GM23248 (cell line): ENCODE measurements at regions not wholly inside any gene's neighbourhood (a gene's known extent, or its start where the extent isn't known, plus 50 kb on each side); places are given as distances from the start of the nearest gene placed in this dataset.

Experiments used
- DNase-seq: peaks from one replicate; pipeline ENCODE4 v3.0.0-alpha.2; 2015
- H2AFZ ChIP-seq: fragments of 200-600 bp; sonication (generic); 2 replicates; pipeline ENCODE4 v1.6.1; 2016; ENCODE audit warnings: antibody characterized with exemption
- H3F3A ChIP-seq: fragments of 200-600 bp; sonication (generic); 2 replicates; pipeline ENCODE4 v1.6.1; 2016; ENCODE audit warnings: mild to moderate bottlenecking, antibody characterized with exemption, mixed run types; ENCODE audit not compliant: insufficient read depth
- H3K27ac ChIP-seq: fragments of 200-600 bp; sonication (generic); 2 replicates; pipeline ENCODE4 v1.5.1; 2016; ENCODE audit warnings: mild to moderate bottlenecking
- H3K27me3 ChIP-seq: fragments of 200-600 bp; sonication (generic); replicated peaks from 2 replicates; pipeline ENCODE4 v1.6.1; 2016; ENCODE audit warnings: mild to moderate bottlenecking; ENCODE audit not compliant: insufficient read depth
- H3K36me3 ChIP-seq: fragments of 200-600 bp; sonication (generic); 2 replicates; pipeline ENCODE4 v1.6.1; 2016; ENCODE audit warnings: low read depth, mild to moderate bottlenecking
- H3K4me1 ChIP-seq: fragments of 200-600 bp; sonication (generic); 2 replicates; pipeline ENCODE4 v1.6.1; 2016; ENCODE audit warnings: mild to moderate bottlenecking; ENCODE audit not compliant: insufficient read depth
- H3K4me2 ChIP-seq: fragments of 200-600 bp; sonication (generic); one replicate; pipeline ENCODE4 v1.6.1; 2016; ENCODE audit warnings: mild to moderate bottlenecking; ENCODE audit not compliant: unreplicated experiment
- H3K4me3 ChIP-seq: fragments of 200-600 bp; sonication (generic); 2 replicates; pipeline ENCODE4 v1.5.1; 2016; ENCODE audit warnings: mild to moderate bottlenecking
- H3K79me2 ChIP-seq: fragments of 200-600 bp; sonication (generic); 2 replicates; pipeline ENCODE4 v1.6.1; 2016; ENCODE audit warnings: mild to moderate bottlenecking; ENCODE audit not compliant: insufficient read depth
- H3K9ac ChIP-seq: fragments of 200-600 bp; sonication (generic); 2 replicates; pipeline ENCODE4 v1.6.1; 2016; ENCODE audit warnings: mild to moderate bottlenecking
- H3K9me2 ChIP-seq: fragments of 200-600 bp; sonication (generic); 2 replicates; pipeline ENCODE4 v1.6.1; 2016; ENCODE audit warnings: mixed run types, mild to moderate bottlenecking, moderate library complexity; ENCODE audit not compliant: insufficient read depth
- H3K9me3 ChIP-seq: fragments of 200-600 bp; sonication (generic); one replicate; pipeline ENCODE4 v1.6.1; 2017; ENCODE audit warnings: low read depth
- H4K20me1 ChIP-seq: fragments of 200-600 bp; sonication (generic); 2 replicates; pipeline ENCODE4 v1.6.0; 2016; ENCODE audit not compliant: insufficient read depth
- EZH2 ChIP-seq: fragments of 200-600 bp; sonication (generic); IDR thresholded peaks from 2 replicates; pipeline ENCODE4 v1.6.1; 2018; ENCODE audit warnings: antibody characterized with exemption, mild to moderate bottlenecking; ENCODE audit not compliant: insufficient read depth, poor library complexity, severe bottlenecking
- EZH2phosphoT487 ChIP-seq: fragments of 200-600 bp; sonication (generic); IDR thresholded peaks from 2 replicates; pipeline ENCODE4 v1.6.1; 2018; ENCODE audit warnings: antibody characterized with exemption, moderate library complexity, mild to moderate bottlenecking, low read depth; ENCODE audit not compliant: insufficient read depth
- WGBS, 2 experiments: methylation state at CpG; one replicate each; pipeline ENCODE4 v1.1.6; 2015 to 2017; ENCODE audit warnings: low lambda C conversion rate in 2 of 2, low coverage in 1 of 2; ENCODE audit errors: missing lambda C conversion rate in 2 of 2; 5-methylcytosine and 5-hydroxymethylcytosine counted together
- in situ Hi-C: fragments of 300-500 bp; cut with MboI; formaldehyde crosslinking; loops from 2 replicates; pipeline ENCODE4 v1.15.0; 2020

- Histone ChIP-seq H3K27ac (no peak overlapping the region), H3K4me3 (no peak overlapping the region), H3K4me1 (no peaks in the 10 kb centered on the region), H2AFZ (no peak overlapping the region), H4K20me1 (no peaks in the 10 kb centered on the region), H3K4me2 (no peak overlapping the region), H3K9me3 (no peaks in the 10 kb centered on the region), H3F3A (no peaks in the 10 kb centered on the region), H3K9me2 (no peaks in the 10 kb centered on the region), H3K9ac (no peak overlapping the region), H3K79me2 (no peaks in the 10 kb centered on the region), H3K27me3 (0 out of 2 replicates have a peak, but pooled peaks cover 3% of the 10 kb centered on the region), H3K36me3 (no peaks in the 10 kb centered on the region)
- 24 to 27% methylated on average over 5 of the region's 5 CpGs for WGBS, 2 experiments
- TF ChIP-seq EZH2phosphoT487 (no peak), EZH2 (no peak)
- DNase-seq = no peak
- in situ Hi-C loops = no loop called here
Observed at GRCh38 chr3:135837977-135838631, 127.4 kb upstream of the PPP2R3A start.

- no peak for DNase-seq
- H3F3A ChIP-seq = no peaks in the 10 kb centered on the region
- no peak overlapping the region for H3K9ac ChIP-seq
- no peaks in the 10 kb centered on the region for H4K20me1 ChIP-seq
- no peaks in the 10 kb centered on the region for H3K9me3 ChIP-seq
- no peaks in the 10 kb centered on the region for H3K27me3 ChIP-seq
- WGBS, 2 experiments = 23 to 29% methylated on average over 1 of the region's 1 CpG
- in situ Hi-C loops = no loop called here
- H3K4me1 ChIP-seq = no peaks in the 10 kb centered on the region
- TF ChIP-seq EZH2 (no peak), EZH2phosphoT487 (no peak)
- H3K27ac ChIP-seq = no peak overlapping the region
- H3K9me2 ChIP-seq = no peaks in the 10 kb centered on the region
- no peaks in the 10 kb centered on the region for H3K36me3 ChIP-seq
- no peak overlapping the region for H3K4me3 ChIP-seq
- no peak overlapping the region for H2AFZ ChIP-seq
- no peaks in the 10 kb centered on the region for H3K79me2 ChIP-seq
- no peak overlapping the region for H3K4me2 ChIP-seq
Observed at GRCh38 chr3:135840436-135840835, 125.1 kb upstream of the PPP2R3A start.

GRCh38 chr3:135844386-135844785, 121.1 kb upstream of the PPP2R3A start:
- Histone ChIP-seq H3K9me2 (no peaks in the 10 kb centered on the region), H3K36me3 (no peaks in the 10 kb centered on the region), H3F3A (no peaks in the 10 kb centered on the region), H3K4me3 (no peak overlapping the region), H3K27me3 (no peaks in the 10 kb centered on the region), H3K4me2 (no peak overlapping the region), H3K4me1 (no peaks in the 10 kb centered on the region), H3K9me3 (no peaks in the 10 kb centered on the region), H3K79me2 (no peaks in the 10 kb centered on the region), H4K20me1 (no peaks in the 10 kb centered on the region), H3K27ac (no peak overlapping the region), H2AFZ (no peak overlapping the region), H3K9ac (no peak overlapping the region)
- DNase-seq = peak; percentile 45
- in situ Hi-C loops = no loop called here
- no peak for TF ChIP-seq EZH2phosphoT487
- TF ChIP-seq EZH2 = no peak

- Histone ChIP-seq H3K9ac (no peak overlapping the region), H3K79me2 (no peaks in the 10 kb centered on the region), H3K27me3 (no peaks in the 10 kb centered on the region), H3K9me2 (no peaks in the 10 kb centered on the region), H3K36me3 (no peaks in the 10 kb centered on the region), H2AFZ (no peak overlapping the region), H3K4me1 (peaks cover 7% of the 10 kb centered on the region), H4K20me1 (no peaks in the 10 kb centered on the region), H3K9me3 (no peaks in the 10 kb centered on the region), H3K27ac (no peak overlapping the region), H3K4me2 (no peak overlapping the region), H3K4me3 (no peak overlapping the region), H3F3A (peaks cover 9% of the 10 kb centered on the region; the same call in 1 of the 2 replicates)
- WGBS, 2 experiments = 63 to 67% methylated on average over 1 of the region's 1 CpG
- DNase-seq = no peak
- TF ChIP-seq EZH2 (no peak), EZH2phosphoT487 (no peak)
- in situ Hi-C loops = no loop called here
Observed at GRCh38 chr3:135848051-135848450, 117.5 kb upstream of the PPP2R3A start.

- DNase-seq = no peak
- no peaks in the 10 kb centered on the region for H3K9me3 ChIP-seq
- no peaks in the 10 kb centered on the region for H3K27me3 ChIP-seq
- H3K36me3 ChIP-seq = no peaks in the 10 kb centered on the region
- H3K27ac ChIP-seq = no peak overlapping the region
- in situ Hi-C loops = no loop called here
- no peaks in the 10 kb centered on the region for H3K9me2 ChIP-seq
- H4K20me1 ChIP-seq = no peaks in the 10 kb centered on the region
- H3K4me1 ChIP-seq = peaks cover 7% of the 10 kb centered on the region
- H3K4me3 ChIP-seq = no peak overlapping the region
- H3K9ac ChIP-seq = no peak overlapping the region
- H3K4me2 ChIP-seq = no peak overlapping the region
- H2AFZ ChIP-seq = no peak overlapping the region
- H3K79me2 ChIP-seq = no peaks in the 10 kb centered on the region
- peaks cover 9% of the 10 kb centered on the region; the same call in 1 of the 2 replicates for H3F3A ChIP-seq
- no peak for TF ChIP-seq EZH2
- TF ChIP-seq EZH2phosphoT487 = no peak
Observed at GRCh38 chr3:135849827-135850226, 115.7 kb upstream of the PPP2R3A start.
